HCT116 (cell line): ENCODE measurements at regions not wholly inside any gene's neighbourhood (a gene's known extent, or its start where the extent isn't known, plus 50 kb on each side); places are given as distances from the start of the nearest gene placed in this dataset.

Experiments used
- ATAC-seq: fragments of 200-7000 bp; cut with Tn5 transposase; 2 replicates; pipeline ENCODE4 v1.9.1; 2020; ENCODE audit warnings: mild to moderate bottlenecking, moderate library complexity
- BruUV-seq: library from RNA; stranded (reverse); fragments of 400-500 nt; replicated peaks from 2 replicates; lab custom pipeline; 2021; lab: Mats Ljungman, UMichigan
- CTCF ChIA-PET: fragments of 300-600 bp; sonication (Branson Sonifier 250); formaldehyde crosslinking; loops from one replicate; lab custom pipeline; 2021; ENCODE audit warnings: antibody characterized with exemption; lab: Charles Lee
- POLR2A ChIA-PET: fragments of 300-600, 350-600 bp; sonication (Branson Sonifier 250); formaldehyde crosslinking; loops from one replicate; lab custom pipeline; 2021; ENCODE audit warnings: antibody characterized with exemption; lab: Charles Lee
- RAD21 ChIA-PET, 2 experiments: fragments of 300-600 bp; sonication (Branson Sonifier 250); formaldehyde crosslinking; loops; one replicate each; lab custom pipeline; 2023; ENCODE audit warnings: low total read pairs in 2 of 2; ENCODE audit not compliant: uncharacterized antibody in 2 of 2, unreplicated experiment in 2 of 2, low non-redundant PET in 1 of 2; lab: Charles Lee
- DNase-seq: peaks from one replicate; pipeline ENCODE4 v3.0.0-alpha.2; 2010; ENCODE audit warnings: low read depth, low spot score
- H2AFZ ChIP-seq: fragments of 200-600 bp; shearing (Covaris generic), sonication (generic); 2 replicates; pipeline ENCODE4 v1.6.1; 2017; ENCODE audit warnings: low read depth, mixed run types, mixed read lengths, antibody characterized with exemption, low read length; ENCODE audit not compliant: poor library complexity, severe bottlenecking
- H3K27ac ChIP-seq: 2 replicates; pipeline ENCODE4 v1.5.1; 2012; ENCODE audit warnings: low read depth, low read length
- H3K27me3 ChIP-seq: fragments of 200-600 bp; sonication (generic); 2 replicates; pipeline ENCODE4 v1.6.1; 2016; ENCODE audit warnings: mixed run types, low read length, mixed read lengths; ENCODE audit not compliant: insufficient read depth
- H3K36me3 ChIP-seq, 2 experiments: fragments of 200-500 bp in 1 of 2; fragments of 200-600 bp in 1 of 2; sonication (Bioruptor generic) in 1 of 2; sonication (generic) in 1 of 2; 2 replicates each; pipeline versions ENCODE4 v1.5.1 to v1.6.1; 2014 to 2016; ENCODE audit warnings: low read length in 2 of 2, inconsistent platforms in 1 of 2, mixed read lengths in 1 of 2, mixed run types in 1 of 2; ENCODE audit not compliant: insufficient read depth in 2 of 2, control insufficient read depth in 1 of 2
- H3K4me1 ChIP-seq, 2 experiments: fragments of 200-600 bp in 1 of 2; sonication (generic) in 1 of 2; 2 replicates each; pipeline versions ENCODE4 v1.5.1 to v1.6.1; 2012 to 2017; ENCODE audit warnings: low read length in 2 of 2, inconsistent platforms in 1 of 2, mild to moderate bottlenecking in 1 of 2, mixed read lengths in 1 of 2, mixed run types in 1 of 2, moderate library complexity in 1 of 2; ENCODE audit not compliant: insufficient read depth in 2 of 2, control insufficient read depth in 1 of 2
- H3K4me2 ChIP-seq: fragments of 200-600 bp; sonication (generic); 2 replicates; pipeline ENCODE4 v1.6.1; 2017; ENCODE audit warnings: mixed run types, low read length, mixed read lengths
- H3K4me3 ChIP-seq, 2 experiments: fragments of 200-600 bp in 1 of 2; sonication (generic) in 1 of 2; replicated peaks in 1 of 2; 2 replicates each; pipeline ENCODE4 v1.5.1; 2011 to 2016; ENCODE audit warnings: low read length in 2 of 2, control low read depth in 1 of 2, low read depth in 1 of 2, mild to moderate bottlenecking in 1 of 2, mixed read lengths in 1 of 2, mixed run types in 1 of 2
- H3K79me2 ChIP-seq: fragments of 200-600 bp; sonication (generic); 2 replicates; pipeline ENCODE4 v1.6.1; 2017; ENCODE audit warnings: mild to moderate bottlenecking, mixed run types, low read length, moderate library complexity, mixed read lengths; ENCODE audit not compliant: insufficient read depth
- H3K9ac ChIP-seq: fragments of 200-600 bp; sonication (generic); 2 replicates; pipeline ENCODE4 v1.6.1; 2016; ENCODE audit warnings: low read length, mixed read lengths
- H3K9me2 ChIP-seq: fragments of 200-600 bp; sonication (generic), shearing (Covaris generic); 2 replicates; pipeline ENCODE4 v1.6.1; 2017; ENCODE audit warnings: mixed run types, mild to moderate bottlenecking, moderate library complexity; ENCODE audit not compliant: insufficient read depth
- H3K9me3 ChIP-seq, 2 experiments: fragments of 200-500 bp in 1 of 2; fragments of 200-600 bp in 1 of 2; sonication (Bioruptor generic) in 1 of 2; sonication (generic) in 1 of 2; 2 replicates each; pipeline ENCODE4 v1.6.1; 2014 to 2017; ENCODE audit warnings: low read length in 2 of 2, mixed read lengths in 2 of 2, inconsistent platforms in 1 of 2, low read depth in 1 of 2, mild to moderate bottlenecking in 1 of 2, mixed run types in 1 of 2, moderate library complexity in 1 of 2; ENCODE audit not compliant: control insufficient read depth in 1 of 2, insufficient read depth in 1 of 2
- H4K20me1 ChIP-seq: fragments of 200-600 bp; sonication (generic), shearing (Covaris generic); 2 replicates; pipeline ENCODE4 v1.6.1; 2017; ENCODE audit warnings: mixed run types, mild to moderate bottlenecking, moderate library complexity; ENCODE audit not compliant: insufficient read depth
- CBX3 ChIP-seq: IDR thresholded peaks from 2 replicates; pipeline ENCODE4 v1.6.1; 2012; ENCODE audit warnings: low read depth
- CEBPB ChIP-seq: IDR thresholded peaks from 2 replicates; pipeline ENCODE4 v1.6.1; 2012; ENCODE audit warnings: low read depth
- EGR1 ChIP-seq: IDR thresholded peaks from 2 replicates; pipeline ENCODE4 v1.6.1; 2012; ENCODE audit warnings: low read depth
- ELF1 ChIP-seq: IDR thresholded peaks from 2 replicates; pipeline ENCODE4 v1.6.1; 2012; ENCODE audit warnings: low read depth, borderline replicate concordance
- EZH2phosphoT487 ChIP-seq: fragments of 200-600 bp; IDR thresholded peaks from 2 replicates; pipeline ENCODE4 v1.6.1; 2018; ENCODE audit warnings: antibody characterized with exemption, borderline replicate concordance
- FOSL1 ChIP-seq: IDR thresholded peaks from 2 replicates; pipeline ENCODE4 v1.6.1; 2012; ENCODE audit warnings: low read depth
- JUND ChIP-seq: IDR thresholded peaks from 2 replicates; pipeline ENCODE4 v1.6.1; 2012
- MAX ChIP-seq: IDR thresholded peaks from 2 replicates; pipeline ENCODE4 v1.6.1; 2012
- POLR2A ChIP-seq: IDR thresholded peaks from 2 replicates; pipeline ENCODE4 v1.7.0; 2011; ENCODE audit warnings: borderline replicate concordance; ENCODE audit not compliant: insufficient read depth, insufficient read length; ENCODE audit errors: extremely low read depth
- SIN3A ChIP-seq: IDR thresholded peaks from 2 replicates; pipeline ENCODE4 v1.6.1; 2012; ENCODE audit warnings: low read depth
- SP1 ChIP-seq: IDR thresholded peaks from 2 replicates; pipeline ENCODE4 v1.6.1; 2012; ENCODE audit warnings: low read depth
- SRF ChIP-seq: IDR thresholded peaks from 2 replicates; pipeline ENCODE4 v1.6.1; 2012; ENCODE audit warnings: low read depth
- TCF7L2 ChIP-seq: IDR thresholded peaks from 2 replicates; pipeline ENCODE4 v1.7.0; 2011; ENCODE audit warnings: borderline replicate concordance, inconsistent platforms; ENCODE audit not compliant: insufficient read depth, insufficient read length; ENCODE audit errors: extremely low read depth
- ZFX ChIP-seq: fragments of 450-650 bp; IDR thresholded peaks from 2 replicates; pipeline ENCODE4 v1.6.1; 2017
- ZNF274 ChIP-seq: fragments of 200-500 bp; sonication (Bioruptor generic); IDR thresholded peaks from 2 replicates; pipeline ENCODE4 v1.6.1; 2014; ENCODE audit warnings: mild to moderate bottlenecking, low read depth, low read length, inconsistent platforms
- intact Hi-C: fragments of 100-400 bp; cut with micrococcal nuclease; formaldehyde crosslinking; loops from 2 replicates; pipeline ENCODE4 v1.10.0; 2022
- TF ChIP-seq, protein P1 (sequence below): IDR thresholded peaks from 2 replicates; pipeline ENCODE4 v1.6.1; 2012
- TF ChIP-seq, protein P2 (sequence below): IDR thresholded peaks from 2 replicates; pipeline ENCODE4 v1.6.1; 2011; ENCODE audit warnings: mild to moderate bottlenecking, low read length, moderate library complexity; ENCODE audit not compliant: insufficient replicate concordance; ENCODE audit errors: extremely low read depth

DNA sequence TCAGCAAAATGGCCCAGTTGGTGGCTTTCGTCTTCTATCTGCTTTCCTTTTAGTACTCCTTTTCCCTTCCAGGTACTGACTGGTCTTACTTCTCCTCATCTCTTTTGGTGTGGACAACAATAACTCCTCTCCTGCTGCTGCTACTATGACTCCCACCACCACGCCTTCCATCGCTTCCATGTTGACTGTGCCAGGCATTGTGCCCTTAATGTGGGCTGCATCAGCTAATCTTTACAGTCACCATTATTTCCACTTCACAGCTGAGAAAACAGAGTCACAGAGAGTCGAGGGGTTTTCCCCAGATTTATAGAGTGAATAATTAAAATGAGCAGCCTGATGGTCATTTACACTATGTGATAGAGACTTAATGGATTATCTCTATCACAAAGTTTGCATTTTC, 184.9 kb upstream of the IL12B start:
- CTCF ChIA-PET, result interaction anchor here (0.7 to 2.6 kb wide), 9 partner anchors 9 to 506 kb away, joined by 3 to 22 read pairs (median 3); no protein-coding TSS in a partner anchor
- Histone ChIP-seq H3K36me3 (no peaks in the 10 kb centered on the region), H3K27me3 (no peaks in the 10 kb centered on the region), H2AFZ (peak overlapping the region; percentile 57), H3K4me2 (peak overlapping the region; percentile 45), H4K20me1 (no peaks in the 10 kb centered on the region), H3K9me3 (no peaks in the 10 kb centered on the region), H3K4me3 (no peak overlapping the region), H3K9ac (no peak overlapping the region), H3K9me2 (no peaks in the 10 kb centered on the region), H3K27ac (no peak overlapping the region), H3K4me1 (peaks cover 6 to 17% of the 10 kb centered on the region in 2 experiments), H3K79me2 (no peaks in the 10 kb centered on the region)
- BruUV-seq, result no TSS peak
- no peak for TF ChIP-seq ELF1
- TF ChIP-seq SP1, result no peak
- TF ChIP-seq, protein P1, sequence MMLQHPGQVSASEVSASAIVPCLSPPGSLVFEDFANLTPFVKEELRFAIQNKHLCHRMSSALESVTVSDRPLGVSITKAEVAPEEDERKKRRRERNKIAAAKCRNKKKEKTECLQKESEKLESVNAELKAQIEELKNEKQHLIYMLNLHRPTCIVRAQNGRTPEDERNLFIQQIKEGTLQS, result no peak
- TF ChIP-seq CEBPB, result no peak
- TF ChIP-seq JUND, result no peak
- no peak for TF ChIP-seq EGR1
- DNase-seq (no peak), ATAC-seq (no peak)
- intact Hi-C loops, result loop anchor here (5.0 kb wide), 1 partner anchor 167 kb away; no protein-coding TSS in a partner anchor
- POLR2A ChIA-PET, result no interaction called here
- RAD21 ChIA-PET, result interaction anchor here (0.6 to 1.8 kb wide), 5 partner anchors 64 to 620 kb away, joined by 3 to 9 read pairs (median 4); no protein-coding TSS in a partner anchor

GRCh38 chr5:159515909-159516415, 185.7 kb upstream of the IL12B start:
- BruUV-seq, result no TSS peak
- H3K9ac ChIP-seq, result no peak overlapping the region
- H3K79me2 ChIP-seq, result no peaks in the 10 kb centered on the region
- RAD21 ChIA-PET, result interaction anchor here (0.6 to 1.8 kb wide), 9 partner anchors 64 to 906 kb away, joined by 3 to 9 read pairs (median 4); partner anchors contain the start of gene PTTG1 (in 1 of the 2)
- ATAC-seq (peak; percentile 94), DNase-seq (peak; percentile 44)
- peak overlapping the region; percentile 57 for H2AFZ ChIP-seq
- H4K20me1 ChIP-seq, result no peaks in the 10 kb centered on the region
- H3K4me2 ChIP-seq, result peak overlapping the region; percentile 45
- intact Hi-C loops, result loop anchor here (1.0 to 5.0 kb wide), 4 partner anchors 166 to 471 kb away; partner anchors contain the start of gene ADRA1B
- H3K9me2 ChIP-seq, result no peaks in the 10 kb centered on the region
- POLR2A ChIA-PET, result no interaction called here
- CTCF ChIA-PET, result interaction anchor here (0.6 to 2.6 kb wide), 13 partner anchors 10 to 505 kb away, joined by 3 to 22 read pairs (median 3); no protein-coding TSS in a partner anchor
- peaks cover 0 to 11% of the 10 kb centered on the region in 2 experiments; a peak in 2 of 4 replicates for H3K4me1 ChIP-seq
- H3K9me3 ChIP-seq, result no peaks in the 10 kb centered on the region
- H3K27me3 ChIP-seq, result no peaks in the 10 kb centered on the region
- H3K4me3 ChIP-seq, result no peak overlapping the region
- no peaks in the 10 kb centered on the region for H3K36me3 ChIP-seq
- no peak overlapping the region for H3K27ac ChIP-seq
- no peak for TF ChIP-seq TCF7L2
- no peak for TF ChIP-seq MAX
- no peak for TF ChIP-seq ELF1
- no peak for TF ChIP-seq SRF
- TF ChIP-seq ZNF274, result no peak
- no peak for TF ChIP-seq ZFX
- no peak for TF ChIP-seq CEBPB
- no peak for TF ChIP-seq EZH2phosphoT487
- no peak for TF ChIP-seq POLR2A
- TF ChIP-seq CBX3, result 0 out of 2 replicates have a peak, but pooled peaks have one; percentile 43
- TF ChIP-seq, protein P2, sequence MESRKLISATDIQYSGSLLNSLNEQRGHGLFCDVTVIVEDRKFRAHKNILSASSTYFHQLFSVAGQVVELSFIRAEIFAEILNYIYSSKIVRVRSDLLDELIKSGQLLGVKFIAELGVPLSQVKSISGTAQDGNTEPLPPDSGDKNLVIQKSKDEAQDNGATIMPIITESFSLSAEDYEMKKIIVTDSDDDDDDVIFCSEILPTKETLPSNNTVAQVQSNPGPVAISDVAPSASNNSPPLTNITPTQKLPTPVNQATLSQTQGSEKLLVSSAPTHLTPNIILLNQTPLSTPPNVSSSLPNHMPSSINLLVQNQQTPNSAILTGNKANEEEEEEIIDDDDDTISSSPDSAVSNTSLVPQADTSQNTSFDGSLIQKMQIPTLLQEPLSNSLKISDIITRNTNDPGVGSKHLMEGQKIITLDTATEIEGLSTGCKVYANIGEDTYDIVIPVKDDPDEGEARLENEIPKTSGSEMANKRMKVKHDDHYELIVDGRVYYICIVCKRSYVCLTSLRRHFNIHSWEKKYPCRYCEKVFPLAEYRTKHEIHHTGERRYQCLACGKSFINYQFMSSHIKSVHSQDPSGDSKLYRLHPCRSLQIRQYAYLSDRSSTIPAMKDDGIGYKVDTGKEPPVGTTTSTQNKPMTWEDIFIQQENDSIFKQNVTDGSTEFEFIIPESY, result no peak
- no peak for TF ChIP-seq SP1
- no peak for TF ChIP-seq SIN3A
- peak; percentile 48 for TF ChIP-seq FOSL1
